MM.1S (cell line): ENCODE measurements at regions not wholly inside any gene's neighbourhood (a gene's known extent, or its start where the extent isn't known, plus 50 kb on each side); places are given as distances from the start of the nearest gene placed in this dataset.

ENCODE experiments used
- DNase-seq: peaks from one replicate; pipeline ENCODE4 v3.0.0-alpha.2; 2015
- H2AFZ ChIP-seq: fragments of 300-600 bp; sonication (generic); 2 replicates; pipeline ENCODE4 v1.6.0; 2016; ENCODE audit warnings: antibody characterized with exemption, low read length
- H3F3A ChIP-seq: fragments of 300-600 bp; sonication (generic); 2 replicates; pipeline ENCODE4 v1.6.1; 2016; ENCODE audit warnings: mild to moderate bottlenecking, antibody characterized with exemption, low read length, moderate library complexity, mixed read lengths; ENCODE audit not compliant: insufficient read depth
- H3K27ac ChIP-seq: fragments of 300-600 bp; sonication (generic); 2 replicates; pipeline ENCODE4 v1.5.1; 2016; ENCODE audit warnings: mild to moderate bottlenecking, low read length
- H3K27me3 ChIP-seq: fragments of 300-600 bp; sonication (generic); replicated peaks from 2 replicates; pipeline ENCODE4 v1.6.0; 2016; ENCODE audit warnings: low read length; ENCODE audit not compliant: insufficient read depth
- H3K36me3 ChIP-seq: fragments of 300-600 bp; sonication (generic); replicated peaks from 2 replicates; pipeline ENCODE4 v1.6.1; 2016; ENCODE audit warnings: mild to moderate bottlenecking, low read length, mixed read lengths; ENCODE audit not compliant: insufficient read depth
- H3K4me1 ChIP-seq: fragments of 300-600 bp; sonication (generic); 2 replicates; pipeline ENCODE4 v1.6.1; 2016; ENCODE audit warnings: low read length, mixed read lengths
- H3K4me2 ChIP-seq: fragments of 300-600 bp; sonication (generic); 2 replicates; pipeline ENCODE4 v1.6.0; 2016; ENCODE audit warnings: low read depth, low read length
- H3K4me3 ChIP-seq: fragments of 300-600 bp; sonication (generic); 2 replicates; pipeline ENCODE4 v1.5.1; 2016; ENCODE audit warnings: low read length, mixed read lengths
- H3K79me2 ChIP-seq: fragments of 300-600 bp; sonication (generic); 2 replicates; pipeline ENCODE4 v1.6.1; 2016; ENCODE audit warnings: mixed run types, low read length, mixed read lengths
- H3K9ac ChIP-seq: fragments of 300-600 bp; sonication (generic); 2 replicates; pipeline ENCODE4 v1.6.1; 2016; ENCODE audit warnings: low read length, mixed read lengths
- H3K9me2 ChIP-seq: fragments of 300-600 bp; sonication (generic); replicated peaks from 2 replicates; pipeline ENCODE4 v1.6.1; 2016; ENCODE audit warnings: mild to moderate bottlenecking, low read length, mixed read lengths; ENCODE audit not compliant: insufficient read depth
- H3K9me3 ChIP-seq: fragments of 300-600 bp; sonication (generic); replicated peaks from 2 replicates; pipeline ENCODE4 v1.6.1; 2016; ENCODE audit warnings: mild to moderate bottlenecking, low read length, mixed read lengths; ENCODE audit not compliant: insufficient read depth
- H4K20me1 ChIP-seq: fragments of 300-600 bp; sonication (generic); 2 replicates; pipeline ENCODE4 v1.6.1; 2016; ENCODE audit warnings: mild to moderate bottlenecking, low read length, moderate library complexity, mixed read lengths; ENCODE audit not compliant: insufficient read depth
- EZH2 ChIP-seq: fragments of 300-600 bp; sonication (generic); optimal IDR thresholded peaks from 2 replicates; pipeline ENCODE3; 2017; ENCODE audit warnings: low read depth, mild to moderate bottlenecking, antibody characterized with exemption, low read length, mixed read lengths
- EZH2phosphoT487 ChIP-seq: fragments of 300-600 bp; sonication (generic); IDR thresholded peaks from 2 replicates; pipeline ENCODE4 v1.6.1; 2018; ENCODE audit warnings: antibody characterized with exemption, low read length
- TF ChIP-seq, protein P1 (sequence below): fragments of 300-600 bp; sonication (generic); IDR thresholded peaks from 2 replicates; pipeline ENCODE4 v1.5.1; 2016; ENCODE audit warnings: antibody characterized with exemption, low read length, mixed read lengths

DNA sequence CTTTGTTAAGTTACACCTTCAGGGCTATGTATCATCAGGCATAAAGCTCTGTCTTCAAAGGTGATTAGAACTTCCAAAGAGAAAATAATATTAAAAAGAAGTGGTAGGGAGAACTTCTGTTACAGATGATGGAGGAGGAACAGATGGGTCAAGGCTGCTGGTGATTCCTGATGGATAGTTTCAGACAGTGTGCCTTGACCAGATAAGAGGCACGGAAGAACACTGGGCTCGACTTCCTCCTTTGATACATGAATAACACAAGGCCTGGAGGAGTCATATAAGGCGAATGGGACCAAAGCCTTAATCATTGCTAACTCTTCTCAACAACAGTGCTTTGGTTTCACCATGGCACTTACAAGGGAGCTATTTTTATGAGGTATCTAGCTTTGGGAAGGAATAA is 128.1 kb upstream of the RXFP2 start:
- Histone ChIP-seq H3K4me3 (no peak overlapping the region), H3K9me2 (no peaks in the 10 kb centered on the region), H3K4me1 (no peaks in the 10 kb centered on the region), H3K9me3 (no peaks in the 10 kb centered on the region), H3K4me2 (no peak overlapping the region), H3K9ac (no peak overlapping the region), H3K36me3 (no peaks in the 10 kb centered on the region), H3K79me2 (no peaks in the 10 kb centered on the region), H3K27ac (no peak overlapping the region), H4K20me1 (no peaks in the 10 kb centered on the region), H3F3A (no peaks in the 10 kb centered on the region), H2AFZ (no peak overlapping the region), H3K27me3 (no peaks in the 10 kb centered on the region)
- DNase-seq: no peak
- TF ChIP-seq, protein P1, sequence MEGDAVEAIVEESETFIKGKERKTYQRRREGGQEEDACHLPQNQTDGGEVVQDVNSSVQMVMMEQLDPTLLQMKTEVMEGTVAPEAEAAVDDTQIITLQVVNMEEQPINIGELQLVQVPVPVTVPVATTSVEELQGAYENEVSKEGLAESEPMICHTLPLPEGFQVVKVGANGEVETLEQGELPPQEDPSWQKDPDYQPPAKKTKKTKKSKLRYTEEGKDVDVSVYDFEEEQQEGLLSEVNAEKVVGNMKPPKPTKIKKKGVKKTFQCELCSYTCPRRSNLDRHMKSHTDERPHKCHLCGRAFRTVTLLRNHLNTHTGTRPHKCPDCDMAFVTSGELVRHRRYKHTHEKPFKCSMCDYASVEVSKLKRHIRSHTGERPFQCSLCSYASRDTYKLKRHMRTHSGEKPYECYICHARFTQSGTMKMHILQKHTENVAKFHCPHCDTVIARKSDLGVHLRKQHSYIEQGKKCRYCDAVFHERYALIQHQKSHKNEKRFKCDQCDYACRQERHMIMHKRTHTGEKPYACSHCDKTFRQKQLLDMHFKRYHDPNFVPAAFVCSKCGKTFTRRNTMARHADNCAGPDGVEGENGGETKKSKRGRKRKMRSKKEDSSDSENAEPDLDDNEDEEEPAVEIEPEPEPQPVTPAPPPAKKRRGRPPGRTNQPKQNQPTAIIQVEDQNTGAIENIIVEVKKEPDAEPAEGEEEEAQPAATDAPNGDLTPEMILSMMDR: no peak
- TF ChIP-seq EZH2 (no peak), EZH2phosphoT487 (no peak)

DNA sequence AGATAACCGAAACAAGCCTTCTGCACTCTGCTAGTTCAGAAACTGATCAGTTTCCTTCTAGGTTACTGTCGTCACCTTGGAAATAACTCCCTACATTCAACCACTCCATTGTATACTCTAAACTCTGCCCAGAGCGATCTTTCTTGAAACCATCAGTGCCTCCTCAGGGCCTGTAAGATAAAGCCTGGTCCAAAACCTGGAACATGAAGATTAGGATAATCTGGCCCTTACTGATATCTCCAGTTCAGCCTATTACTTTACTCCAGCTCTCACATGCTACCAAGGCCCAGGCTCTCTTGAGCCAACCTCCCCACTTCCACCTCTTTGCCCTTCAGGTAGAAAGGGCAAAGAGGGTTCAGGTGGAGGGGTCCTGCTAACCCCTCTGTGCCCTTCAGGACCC is 125.3 kb upstream of the RXFP2 start:
- TF ChIP-seq EZH2: no peak
- no peak for TF ChIP-seq EZH2phosphoT487
- TF ChIP-seq, protein P1: no peak
- H3K4me1 ChIP-seq: no peaks in the 10 kb centered on the region
- no peaks in the 10 kb centered on the region for H3K36me3 ChIP-seq
- H4K20me1 ChIP-seq: no peaks in the 10 kb centered on the region
- no peak overlapping the region for H3K4me3 ChIP-seq
- no peaks in the 10 kb centered on the region for H3K79me2 ChIP-seq
- H3K27me3 ChIP-seq: no peaks in the 10 kb centered on the region
- H3K27ac ChIP-seq: no peak overlapping the region
- no peak overlapping the region for H3K4me2 ChIP-seq
- H3K9me3 ChIP-seq: no peaks in the 10 kb centered on the region
- H3K9ac ChIP-seq: no peak overlapping the region
- H3K9me2 ChIP-seq: no peaks in the 10 kb centered on the region
- no peaks in the 10 kb centered on the region for H3F3A ChIP-seq
- H2AFZ ChIP-seq: no peak overlapping the region
- no peak for DNase-seq

GRCh38 chr13:31614704-31615103 is 124.6 kb upstream of the RXFP2 start:
- DNase-seq: no peak
- Histone ChIP-seq H3K79me2 (no peaks in the 10 kb centered on the region), H3K4me1 (no peaks in the 10 kb centered on the region)

More at GRCh38 chr13:31614704-31615103, 124.6 kb upstream of the RXFP2 start:
- Histone ChIP-seq H3K27me3 (no peaks in the 10 kb centered on the region), H3K4me3 (no peak overlapping the region), H3K9ac (no peak overlapping the region), H2AFZ (no peak overlapping the region), H3K4me2 (no peak overlapping the region), H3K36me3 (no peaks in the 10 kb centered on the region), H3F3A (no peaks in the 10 kb centered on the region), H3K27ac (no peak overlapping the region), H3K9me3 (no peaks in the 10 kb centered on the region), H3K9me2 (no peaks in the 10 kb centered on the region), H4K20me1 (no peaks in the 10 kb centered on the region)
- TF ChIP-seq EZH2: no peak
- TF ChIP-seq, protein P1: no peak
- no peak for TF ChIP-seq EZH2phosphoT487
